ENCODE measurements at regions not wholly inside any gene's neighbourhood (a gene's known extent, or its start where the extent isn't known, plus 50 kb on each side); places are given as distances from the start of the nearest gene placed in this dataset.

DNA sequence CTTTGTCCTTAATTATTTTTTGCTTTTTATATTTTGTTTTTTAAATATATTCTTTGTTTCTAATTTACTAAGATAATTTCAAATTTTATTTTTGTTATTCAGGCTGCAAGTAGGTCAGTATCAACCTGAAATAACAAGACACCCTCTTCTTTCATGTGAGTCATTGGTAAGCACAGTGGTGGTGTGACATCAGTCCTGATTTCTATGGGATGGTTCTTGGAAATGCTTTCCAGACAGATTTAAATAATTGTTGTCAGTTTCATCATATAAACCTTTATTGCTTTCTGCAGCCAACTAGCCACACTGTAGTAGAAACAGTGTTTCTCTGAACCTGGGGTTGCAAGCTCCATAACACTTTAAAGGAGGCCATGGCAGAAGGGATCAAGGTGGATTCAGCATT, 157.5 kb upstream of the C21orf91 start:
- TF ChIP-seq JUN (IDR thresholded peaks at IDR 0.05; ENCODE audit: borderline replicate concordance, insufficient read depth, insufficient read length, low read depth): no peak
- TF ChIP-seq MYC (IDR thresholded peaks at IDR 0.05; ENCODE audit: low read depth, low read length): no peak
- TF ChIP-seq GATA2 (IDR thresholded peaks at IDR 0.05; ENCODE audit: insufficient read depth, insufficient read length, low read depth, low read length): no peak
- TF ChIP-seq FOS (IDR thresholded peaks at IDR 0.05; ENCODE audit: borderline replicate concordance, insufficient read depth, low read length): no peak
- no peak for TF ChIP-seq POLR2AphosphoS5 (IDR thresholded peaks at IDR 0.05; ENCODE audit: insufficient read depth, low read depth, low read length)
- TF ChIP-seq, protein P1, sequence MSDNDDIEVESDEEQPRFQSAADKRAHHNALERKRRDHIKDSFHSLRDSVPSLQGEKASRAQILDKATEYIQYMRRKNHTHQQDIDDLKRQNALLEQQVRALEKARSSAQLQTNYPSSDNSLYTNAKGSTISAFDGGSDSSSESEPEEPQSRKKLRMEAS (IDR thresholded peaks at IDR 0.05; ENCODE audit: insufficient read depth, insufficient read length): no peak
- no peak for TF ChIP-seq POLR2A (IDR thresholded peaks at IDR 0.05; ENCODE audit: low read depth, low read length)
- TF ChIP-seq EZH2 (IDR thresholded peaks at IDR 0.05; ENCODE audit: borderline replicate concordance, low read depth, low read length, severe bottlenecking): no peak
- TF ChIP-seq, protein P2, sequence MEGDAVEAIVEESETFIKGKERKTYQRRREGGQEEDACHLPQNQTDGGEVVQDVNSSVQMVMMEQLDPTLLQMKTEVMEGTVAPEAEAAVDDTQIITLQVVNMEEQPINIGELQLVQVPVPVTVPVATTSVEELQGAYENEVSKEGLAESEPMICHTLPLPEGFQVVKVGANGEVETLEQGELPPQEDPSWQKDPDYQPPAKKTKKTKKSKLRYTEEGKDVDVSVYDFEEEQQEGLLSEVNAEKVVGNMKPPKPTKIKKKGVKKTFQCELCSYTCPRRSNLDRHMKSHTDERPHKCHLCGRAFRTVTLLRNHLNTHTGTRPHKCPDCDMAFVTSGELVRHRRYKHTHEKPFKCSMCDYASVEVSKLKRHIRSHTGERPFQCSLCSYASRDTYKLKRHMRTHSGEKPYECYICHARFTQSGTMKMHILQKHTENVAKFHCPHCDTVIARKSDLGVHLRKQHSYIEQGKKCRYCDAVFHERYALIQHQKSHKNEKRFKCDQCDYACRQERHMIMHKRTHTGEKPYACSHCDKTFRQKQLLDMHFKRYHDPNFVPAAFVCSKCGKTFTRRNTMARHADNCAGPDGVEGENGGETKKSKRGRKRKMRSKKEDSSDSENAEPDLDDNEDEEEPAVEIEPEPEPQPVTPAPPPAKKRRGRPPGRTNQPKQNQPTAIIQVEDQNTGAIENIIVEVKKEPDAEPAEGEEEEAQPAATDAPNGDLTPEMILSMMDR (IDR thresholded peaks at IDR 0.05; ENCODE audit: extremely low read depth in 1 of 2, insufficient read depth in 1 of 2, low read depth in 1 of 2, low read length in 2 of 2): no peak
- CTCF ChIA-PET: no interaction called here
- no peak overlapping the region for H2AFZ ChIP-seq (ENCODE audit: low read depth, low read length)
- H3K36me3 ChIP-seq (ENCODE audit: control insufficient read depth in 2 of 2, extremely low read depth in 1 of 2, insufficient read depth in 2 of 2, low read length in 2 of 2): no peaks in the 10 kb centered on the region
- H3K9ac ChIP-seq (replicated peaks; ENCODE audit: extremely low read depth, insufficient read depth, low read length): no peak overlapping the region
- DNase-seq (ENCODE audit: low read depth, low spot score): no peak
- H3K27me3 ChIP-seq (ENCODE audit: control insufficient read depth in 2 of 2, insufficient read depth in 2 of 2, low read length in 2 of 2): no peaks in the 10 kb centered on the region
- H3K4me2 ChIP-seq (ENCODE audit: insufficient read depth, low read length): no peak overlapping the region
- intact Hi-C loops (cut with micrococcal nuclease) (no loop called here), dilution Hi-C loops (cut with MboI; ENCODE audit: extremely low pct_ligation_motif_present, low sequenced_read_pairs) (no loop called here)
- no peaks in the 10 kb centered on the region for H3K9me3 ChIP-seq (replicated peaks; ENCODE audit: control insufficient read depth, insufficient read depth, low read length)
- no TSS peak for BruUV-seq (replicated peaks)
- H3K4me3 ChIP-seq (replicated peaks in 1 of 3; ENCODE audit: insufficient read depth in 1 of 3, low read depth in 1 of 3, low read length in 3 of 3): no peak overlapping the region
- H3K4me1 ChIP-seq (ENCODE audit: control insufficient read depth, extremely low read depth, insufficient read depth, low read length): no peaks in the 10 kb centered on the region
- H4K20me1 ChIP-seq (replicated peaks; ENCODE audit: control insufficient read depth, extremely low read depth, insufficient read depth, low read length): no peaks in the 10 kb centered on the region
- no peak overlapping the region for H3K27ac ChIP-seq (ENCODE audit: insufficient read depth, low read depth, low read length)
- no peaks in the 10 kb centered on the region for H3K9me1 ChIP-seq (replicated peaks; ENCODE audit: control insufficient read depth, extremely low read depth, insufficient read depth, low read length)
- POLR2A ChIA-PET: no interaction called here
- FAIRE-seq: no peak
- H3K79me2 ChIP-seq (ENCODE audit: control insufficient read depth, insufficient read depth, low read length): no peaks in the 10 kb centered on the region

All from endothelial cell of umbilical vein (primary cell).